ENCODE measurements at regions not wholly inside any gene's neighbourhood (a gene's known extent, or its start where the extent isn't known, plus 50 kb on each side); places are given as distances from the start of the nearest gene placed in this dataset.
"Not testable (repeated sequence)": the region's sequence is repeated elsewhere in the genome, so short reads cannot be mapped to it uniquely, and the experiment has no call there.

GRCh38 chr2:101610750-101611315 is 86.7 kb upstream of the MAP4K4 start:
- no peak for DNase-seq (ENCODE audit: low read depth)

- no peak for DNase-seq (ENCODE audit: low read depth)
Measured at GRCh38 chr2:101609433-101609832, 88.1 kb upstream of the MAP4K4 start.

GRCh38 chr2:101608408-101609310 is 88.8 kb upstream of the MAP4K4 start:
- no peak for DNase-seq (ENCODE audit: low read depth)

GRCh38 chr2:101597347-101597944 is 100.1 kb upstream of the MAP4K4 start:
- peak; percentile 60 for DNase-seq (ENCODE audit: low read depth)

- no peak for DNase-seq (ENCODE audit: low read depth)
Measured at GRCh38 chr2:101596333-101596732, 101.2 kb upstream of the MAP4K4 start.

DNA sequence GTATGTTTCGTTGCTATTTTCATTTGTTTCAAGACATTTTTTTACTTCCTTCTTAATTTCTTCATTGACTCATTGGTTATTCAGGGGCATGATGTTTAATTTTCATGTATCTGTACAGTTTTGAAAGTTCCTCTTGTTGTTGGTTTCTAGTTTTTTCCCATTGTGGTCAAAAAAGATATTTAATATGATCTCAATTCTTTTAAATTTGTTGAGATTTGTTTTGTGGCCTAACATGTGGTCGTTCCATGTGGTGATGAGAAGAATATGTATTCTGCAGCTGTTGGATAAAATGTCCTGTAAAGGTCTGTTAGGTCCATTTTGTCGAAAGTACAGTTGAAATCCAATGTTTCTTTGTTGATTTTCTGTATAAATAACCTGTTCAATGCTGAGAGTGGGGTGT is 110.3 kb upstream of the MAP4K4 start:
- no peak for DNase-seq (ENCODE audit: low read depth)

DNA sequence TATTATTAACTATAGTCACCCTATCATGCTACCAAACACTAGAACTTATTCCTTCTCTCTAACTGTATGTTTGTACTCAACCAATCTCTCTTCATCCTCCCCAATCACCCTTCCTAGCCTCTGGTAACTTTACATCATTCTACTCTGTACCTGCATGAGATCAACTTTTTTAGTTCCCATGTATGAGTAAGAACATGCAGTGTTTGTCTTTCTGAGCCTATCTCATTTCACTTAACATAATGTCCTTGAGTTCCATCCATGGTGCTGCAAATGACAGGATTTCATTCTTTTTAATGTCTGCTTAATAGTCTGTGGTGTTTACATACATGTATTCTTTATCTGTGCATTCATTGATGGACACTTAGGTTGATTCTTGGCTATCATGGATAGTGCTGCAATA is 108.9 kb upstream of the RFX8 start:
- DNase-seq (ENCODE audit: low read depth): no peak

DNA sequence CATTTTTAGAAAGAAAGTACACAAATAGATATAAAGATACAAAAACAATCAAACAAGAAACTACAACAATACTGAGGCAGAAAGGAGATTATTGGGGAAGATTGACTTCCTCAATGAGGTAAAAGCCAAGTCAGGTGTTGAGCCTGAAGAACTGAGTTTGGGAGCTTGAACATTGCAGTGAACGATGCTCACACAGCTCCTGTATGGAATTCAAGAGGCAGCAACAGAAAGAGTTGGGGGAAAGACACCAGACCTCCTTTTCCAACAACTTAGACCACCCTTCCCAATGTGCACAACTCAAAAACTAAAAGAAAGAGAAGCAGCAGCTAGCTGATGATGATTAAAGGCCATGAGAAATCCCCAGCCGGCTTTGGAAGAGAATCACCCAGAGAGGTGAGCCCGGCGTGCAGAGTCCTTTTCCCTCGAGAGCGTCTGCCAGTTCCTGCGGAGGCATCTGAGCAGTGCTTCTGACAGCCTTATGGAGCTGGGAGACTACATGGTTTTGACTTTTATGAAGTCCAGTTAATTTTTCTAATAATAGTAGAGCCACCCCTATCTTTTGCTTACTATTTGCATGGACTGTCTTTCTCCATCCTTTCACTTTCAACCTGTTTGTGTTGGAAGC is 106.9 kb upstream of the RFX8 start:
- DNase-seq (ENCODE audit: low read depth): no peak

GRCh38 chr2:101580528-101580927 is 105.6 kb upstream of the RFX8 start:
- DNase-seq (ENCODE audit: low read depth): no peak

DNA sequence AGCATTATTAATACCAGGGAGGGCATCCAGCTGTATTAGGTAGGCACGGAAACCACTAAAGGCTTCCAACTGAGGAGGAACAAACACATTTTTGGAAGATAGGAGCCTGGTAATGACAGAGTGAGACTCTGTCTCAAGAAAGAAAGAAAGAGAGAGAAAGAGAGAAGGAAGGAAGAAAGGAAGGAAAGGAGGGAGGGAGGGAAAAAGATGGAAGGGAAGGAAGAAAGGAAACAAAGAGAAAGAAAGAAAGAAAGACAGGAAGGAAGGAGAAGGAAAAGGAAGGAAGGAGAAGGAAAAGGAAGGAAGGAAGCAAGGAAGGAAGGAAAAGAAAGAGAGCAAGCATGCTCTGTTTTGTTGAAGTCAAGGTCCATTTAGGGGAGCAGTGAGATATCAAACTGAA is 103.8 kb upstream of the RFX8 start:
- no peak for DNase-seq (ENCODE audit: low read depth)

GRCh38 chr2:101578135-101578534 is 103.2 kb upstream of the RFX8 start:
- DNase-seq (ENCODE audit: low read depth): not testable (repeated sequence)

DNA sequence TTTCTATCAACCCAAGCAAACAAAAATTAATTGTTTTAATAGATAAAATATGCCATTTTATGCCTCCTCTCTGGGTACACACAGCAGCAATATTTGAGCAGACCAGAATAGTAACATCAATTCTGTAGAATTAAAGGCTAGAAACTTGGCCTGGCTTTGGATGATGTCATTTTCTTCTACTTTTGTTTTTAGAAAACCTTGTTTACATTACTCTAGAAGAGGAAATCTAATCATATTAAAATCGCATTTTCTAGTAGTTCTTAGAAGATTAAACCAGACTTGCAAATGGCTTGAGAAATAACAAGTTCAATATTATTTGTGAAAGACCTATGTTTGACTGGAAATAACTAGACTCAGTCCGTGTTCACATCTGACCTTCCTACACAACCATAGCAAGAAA is 102.3 kb upstream of the RFX8 start:
- DNase-seq (ENCODE audit: low read depth): no peak

DNA sequence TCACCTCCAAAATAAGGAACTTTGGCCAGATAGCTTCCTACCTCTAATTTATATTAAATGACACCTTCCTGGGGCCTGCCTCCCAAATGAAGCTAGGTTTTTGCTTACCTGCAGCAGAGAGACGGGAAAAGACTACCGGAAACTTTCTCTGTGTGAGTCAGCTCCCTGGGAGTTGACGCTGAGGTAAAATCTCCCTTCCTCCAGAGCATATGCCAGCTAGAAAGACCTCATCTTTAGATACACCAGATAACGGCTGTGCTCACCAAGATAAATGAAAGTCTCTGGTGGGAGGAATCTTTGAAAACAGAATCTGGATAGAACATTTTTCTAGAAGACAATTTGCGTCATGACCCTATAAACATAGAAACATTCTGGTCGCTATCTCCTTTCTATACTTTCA is 99.7 kb upstream of the RFX8 start:
- DNase-seq (ENCODE audit: low read depth): no peak

DNA sequence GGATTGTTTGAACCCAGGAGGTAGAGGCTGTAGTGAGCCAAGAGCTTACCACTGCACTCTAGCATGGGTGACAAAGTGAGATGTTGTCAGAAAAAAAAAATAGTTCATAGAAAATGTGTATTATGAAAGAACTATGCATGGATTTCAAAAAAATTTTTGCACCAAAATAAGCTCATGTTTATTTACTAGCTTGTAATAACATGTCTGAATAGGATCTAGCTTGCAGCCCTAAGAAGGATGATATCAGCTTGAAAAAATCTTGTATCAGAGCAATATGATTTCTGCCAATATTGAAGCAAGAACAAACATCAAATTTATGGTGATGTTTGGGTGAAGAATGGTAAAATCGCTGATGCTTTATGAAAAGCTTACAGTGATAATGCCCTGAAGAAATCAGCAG is 97.0 kb upstream of the RFX8 start:
- DNase-seq (ENCODE audit: low read depth): no peak

- no peak for DNase-seq (ENCODE audit: low read depth)
Measured at GRCh38 chr2:101569886-101570520, 95.1 kb upstream of the RFX8 start.

DNA sequence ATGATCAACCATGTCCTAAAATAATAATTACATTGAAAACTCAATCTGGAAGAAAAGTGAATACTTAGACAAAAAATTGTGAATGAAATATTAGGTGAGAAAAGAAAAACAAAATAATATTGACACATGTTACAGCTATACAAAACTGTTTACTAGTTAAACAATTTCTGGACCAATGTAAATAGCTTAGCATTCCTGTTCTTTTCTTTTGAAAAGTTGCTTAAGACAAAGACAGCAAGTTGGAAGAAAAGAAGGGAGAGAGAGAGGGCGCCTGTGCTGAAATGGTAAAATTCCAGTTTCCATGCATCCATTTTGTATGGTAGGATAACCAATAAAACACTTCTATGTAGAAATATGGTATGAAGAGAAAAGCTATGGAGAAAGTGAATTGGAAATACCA is 94.1 kb upstream of the RFX8 start:
- no peak for DNase-seq (ENCODE audit: low read depth)

DNA sequence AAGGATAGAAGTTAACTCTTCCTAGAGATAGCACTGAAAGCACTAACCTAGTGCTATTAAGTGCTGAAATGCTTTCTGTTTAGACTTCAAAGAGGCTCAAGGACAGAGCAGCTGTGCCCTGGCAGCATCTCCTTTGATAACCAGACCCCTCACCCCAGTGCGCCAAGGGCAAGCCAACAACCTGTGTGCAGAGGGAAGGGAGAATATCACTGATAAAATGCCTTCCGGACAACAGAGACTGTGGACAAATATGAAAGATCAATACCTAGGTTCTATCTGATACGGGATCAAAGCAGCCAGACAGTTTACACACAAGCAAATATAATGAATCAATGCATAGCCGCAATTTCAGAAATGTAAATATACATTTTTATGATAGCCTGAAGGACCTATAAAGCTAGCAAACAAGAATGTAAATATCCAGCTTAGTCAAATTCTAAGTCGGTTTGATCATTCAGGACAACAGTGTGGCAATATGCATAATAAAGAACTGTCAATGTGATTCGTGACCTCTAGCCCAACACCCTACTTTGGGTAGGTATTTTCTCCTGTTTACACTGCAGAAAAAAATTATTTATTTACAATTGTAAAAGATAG is 91.8 kb upstream of the RFX8 start:
- DNase-seq (ENCODE audit: low read depth): no peak

GRCh38 chr2:101563849-101564248 is 88.9 kb upstream of the RFX8 start:
- no peak for DNase-seq (ENCODE audit: low read depth)

DNA sequence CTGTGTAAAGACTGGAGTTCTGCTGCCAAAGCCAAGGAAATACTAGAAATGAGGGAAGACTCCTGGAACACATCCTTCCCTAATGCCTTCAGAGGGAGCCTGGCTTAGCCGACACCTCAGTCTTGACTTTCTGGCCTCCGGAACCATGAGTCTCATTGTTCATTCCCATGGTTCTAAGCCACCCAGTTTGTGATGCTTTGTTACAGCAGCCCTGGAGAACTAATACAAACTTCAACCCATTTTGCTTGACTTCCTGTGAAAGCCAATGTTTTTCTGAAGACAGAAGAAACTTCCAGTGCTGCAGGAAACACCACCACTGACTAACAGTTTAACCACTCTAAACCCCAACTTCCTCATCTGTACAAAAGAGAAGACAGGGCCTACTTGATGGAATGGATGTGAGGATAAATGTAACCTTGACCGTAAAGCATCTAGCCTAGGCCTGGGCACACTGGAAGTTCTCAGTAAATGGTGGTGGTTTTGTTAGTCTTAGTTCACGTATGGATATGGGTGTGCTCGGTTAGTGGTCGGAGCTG is 85.9 kb upstream of the RFX8 start:
- DNase-seq (ENCODE audit: low read depth): no peak

GRCh38 chr2:101559551-101559950 is 84.6 kb upstream of the RFX8 start:
- no peak for DNase-seq (ENCODE audit: low read depth)

DNA sequence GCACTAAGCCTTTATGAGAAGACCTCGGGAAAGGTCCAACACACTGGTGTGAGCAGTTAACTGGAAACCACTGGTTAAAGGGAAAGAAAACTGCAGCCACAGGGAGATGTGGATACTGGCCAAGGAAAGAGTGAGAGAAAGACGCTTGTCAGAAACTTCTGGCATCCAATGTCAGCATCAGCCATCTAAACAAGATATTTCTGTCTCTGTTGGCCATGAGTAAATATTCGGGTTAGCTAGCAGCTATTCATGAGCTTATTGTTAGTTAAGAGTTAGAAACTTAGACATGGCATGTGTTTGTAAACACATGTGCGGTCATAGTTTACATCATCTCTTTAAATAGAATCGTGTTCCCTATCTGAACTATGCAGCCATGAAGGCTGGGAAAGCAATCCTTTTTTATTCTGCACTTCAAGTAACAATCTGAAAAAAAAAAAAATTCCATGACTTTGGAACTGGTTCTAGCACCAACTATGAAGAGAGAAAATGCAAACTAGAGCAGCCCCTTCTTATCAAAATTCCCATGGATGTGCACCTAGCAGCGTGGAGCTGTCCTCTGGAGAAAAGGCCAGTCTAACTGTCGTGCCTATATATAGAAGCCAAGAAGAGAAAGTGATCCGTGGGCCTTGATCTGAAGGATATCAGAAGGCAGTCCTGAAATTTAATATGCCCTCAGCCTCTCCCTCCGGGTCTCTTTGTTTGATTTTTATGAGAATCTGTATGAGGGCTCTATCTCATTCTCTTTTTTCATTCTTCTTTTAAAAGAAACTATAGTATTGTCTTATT is 84.0 kb upstream of the RFX8 start:
- peak; percentile 73 for DNase-seq (ENCODE audit: low read depth)
